ENCODE measurements at regions not wholly inside any gene's neighbourhood (a gene's known extent, or its start where the extent isn't known, plus 50 kb on each side); places are given as distances from the start of the nearest gene placed in this dataset.

DNA sequence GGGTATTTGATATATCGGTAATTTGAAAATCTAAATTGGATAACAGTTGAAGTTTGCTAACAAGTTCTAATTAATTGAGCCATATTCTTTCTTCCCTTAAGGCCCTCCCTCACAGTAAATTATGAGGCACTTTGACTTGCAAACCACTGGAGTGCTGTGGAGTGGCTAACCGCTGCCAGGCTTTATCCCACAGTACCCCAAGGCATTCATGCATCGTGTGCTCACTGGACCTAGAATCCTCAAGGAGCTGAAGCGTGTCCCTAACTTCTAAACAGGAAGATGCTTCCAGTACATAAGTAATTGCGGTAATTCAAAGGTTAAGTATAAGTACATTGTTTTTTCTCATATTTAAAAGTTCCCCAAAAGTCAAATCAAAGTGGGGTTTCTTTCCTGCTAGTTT, 499.9 kb downstream of the TFAP2A start:
- TF ChIP-seq, protein P1, sequence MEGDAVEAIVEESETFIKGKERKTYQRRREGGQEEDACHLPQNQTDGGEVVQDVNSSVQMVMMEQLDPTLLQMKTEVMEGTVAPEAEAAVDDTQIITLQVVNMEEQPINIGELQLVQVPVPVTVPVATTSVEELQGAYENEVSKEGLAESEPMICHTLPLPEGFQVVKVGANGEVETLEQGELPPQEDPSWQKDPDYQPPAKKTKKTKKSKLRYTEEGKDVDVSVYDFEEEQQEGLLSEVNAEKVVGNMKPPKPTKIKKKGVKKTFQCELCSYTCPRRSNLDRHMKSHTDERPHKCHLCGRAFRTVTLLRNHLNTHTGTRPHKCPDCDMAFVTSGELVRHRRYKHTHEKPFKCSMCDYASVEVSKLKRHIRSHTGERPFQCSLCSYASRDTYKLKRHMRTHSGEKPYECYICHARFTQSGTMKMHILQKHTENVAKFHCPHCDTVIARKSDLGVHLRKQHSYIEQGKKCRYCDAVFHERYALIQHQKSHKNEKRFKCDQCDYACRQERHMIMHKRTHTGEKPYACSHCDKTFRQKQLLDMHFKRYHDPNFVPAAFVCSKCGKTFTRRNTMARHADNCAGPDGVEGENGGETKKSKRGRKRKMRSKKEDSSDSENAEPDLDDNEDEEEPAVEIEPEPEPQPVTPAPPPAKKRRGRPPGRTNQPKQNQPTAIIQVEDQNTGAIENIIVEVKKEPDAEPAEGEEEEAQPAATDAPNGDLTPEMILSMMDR (IDR thresholded peaks at IDR 0.05; ENCODE audit: unreplicated experiment): no peak
- DNase-seq: no peak
- peaks cover 5% of the 10 kb centered on the region for H3K9me3 Mint-ChIP-seq (ENCODE audit: low read depth, unreplicated experiment)
- H3K27ac Mint-ChIP-seq (ENCODE audit: unreplicated experiment): no peak overlapping the region
- no peaks in the 10 kb centered on the region for H3K27me3 Mint-ChIP-seq (ENCODE audit: unreplicated experiment)
- H3K4me3 Mint-ChIP-seq (ENCODE audit: low read depth, unreplicated experiment): no peak overlapping the region
- H3K4me1 Mint-ChIP-seq (ENCODE audit: low read depth, unreplicated experiment): no peaks in the 10 kb centered on the region
- intact Hi-C loops (cut with micrococcal nuclease; ENCODE audit: unreplicated experiment): no loop called here
- H3K36me3 Mint-ChIP-seq (ENCODE audit: insufficient read depth, unreplicated experiment): no peaks in the 10 kb centered on the region
- BruUV-seq (replicated peaks): no TSS peak
- CTCF ChIA-PET: no interaction called here

GRCh38 chr6:9901376-9901775, 513.5 kb downstream of the TFAP2A start:
- Mint-ChIP-seq H3K4me3 (ENCODE audit: low read depth, unreplicated experiment) (no peak overlapping the region), H3K4me1 (ENCODE audit: low read depth, unreplicated experiment) (no peaks in the 10 kb centered on the region), H3K36me3 (ENCODE audit: insufficient read depth, unreplicated experiment) (no peaks in the 10 kb centered on the region), H3K27me3 (ENCODE audit: unreplicated experiment) (no peaks in the 10 kb centered on the region), H3K9me3 (ENCODE audit: low read depth, unreplicated experiment) (no peaks in the 10 kb centered on the region), H3K27ac (ENCODE audit: unreplicated experiment) (no peak overlapping the region)
- no peak for DNase-seq
- no TSS peak for BruUV-seq (replicated peaks)
- CTCF ChIA-PET: no interaction called here
- TF ChIP-seq, protein P1 (IDR thresholded peaks at IDR 0.05; ENCODE audit: unreplicated experiment): no peak
- intact Hi-C loops (cut with micrococcal nuclease; ENCODE audit: unreplicated experiment): no loop called here

DNA sequence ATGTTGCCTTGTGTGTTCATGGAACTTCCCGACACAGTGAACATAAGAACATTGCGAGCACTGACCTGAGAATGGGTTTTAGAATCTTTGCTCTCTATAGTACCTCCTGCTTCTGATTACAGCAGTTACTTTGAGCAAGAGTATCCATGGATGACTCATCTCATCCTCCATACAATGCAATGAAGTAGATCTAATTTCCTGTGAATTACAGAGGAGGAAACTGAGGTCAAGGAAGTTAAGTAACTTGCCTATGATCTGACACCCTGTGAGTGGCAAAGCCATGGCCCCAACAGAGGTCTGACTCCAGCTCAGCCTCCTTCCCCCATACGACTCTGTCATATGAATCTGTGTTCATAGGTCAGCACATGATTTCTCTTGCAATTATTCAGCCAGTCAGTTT, 518.1 kb downstream of the TFAP2A start:
- TF ChIP-seq, protein P1 (IDR thresholded peaks at IDR 0.05; ENCODE audit: unreplicated experiment): no peak
- intact Hi-C loops (cut with micrococcal nuclease; ENCODE audit: unreplicated experiment): no loop called here
- no peak for DNase-seq
- Mint-ChIP-seq H3K4me3 (ENCODE audit: low read depth, unreplicated experiment) (no peak overlapping the region), H3K9me3 (ENCODE audit: low read depth, unreplicated experiment) (no peaks in the 10 kb centered on the region), H3K27me3 (ENCODE audit: unreplicated experiment) (no peaks in the 10 kb centered on the region), H3K4me1 (ENCODE audit: low read depth, unreplicated experiment) (no peaks in the 10 kb centered on the region), H3K36me3 (ENCODE audit: insufficient read depth, unreplicated experiment) (no peaks in the 10 kb centered on the region), H3K27ac (ENCODE audit: unreplicated experiment) (no peak overlapping the region)
- CTCF ChIA-PET: no interaction called here
- BruUV-seq (replicated peaks): no TSS peak

GRCh38 chr6:9890893-9891292, 524.0 kb downstream of the TFAP2A start:
- CTCF ChIA-PET: no interaction called here
- TF ChIP-seq, protein P1 (IDR thresholded peaks at IDR 0.05; ENCODE audit: unreplicated experiment): no peak
- no peak overlapping the region for H3K27ac Mint-ChIP-seq (ENCODE audit: unreplicated experiment)
- no peaks in the 10 kb centered on the region for H3K27me3 Mint-ChIP-seq (ENCODE audit: unreplicated experiment)
- peaks cover 2% of the 10 kb centered on the region for H3K9me3 Mint-ChIP-seq (ENCODE audit: low read depth, unreplicated experiment)
- DNase-seq: no peak
- BruUV-seq (replicated peaks): no TSS peak
- no peaks in the 10 kb centered on the region for H3K36me3 Mint-ChIP-seq (ENCODE audit: insufficient read depth, unreplicated experiment)
- intact Hi-C loops (cut with micrococcal nuclease; ENCODE audit: unreplicated experiment): no loop called here
- H3K4me1 Mint-ChIP-seq (ENCODE audit: low read depth, unreplicated experiment): no peaks in the 10 kb centered on the region
- no peak overlapping the region for H3K4me3 Mint-ChIP-seq (ENCODE audit: low read depth, unreplicated experiment)

- DNase-seq: no peak
- TF ChIP-seq, protein P1 (IDR thresholded peaks at IDR 0.05; ENCODE audit: unreplicated experiment): no peak
- Mint-ChIP-seq H3K36me3 (ENCODE audit: insufficient read depth, unreplicated experiment) (no peaks in the 10 kb centered on the region), H3K9me3 (ENCODE audit: low read depth, unreplicated experiment) (peaks cover 2% of the 10 kb centered on the region), H3K4me1 (ENCODE audit: low read depth, unreplicated experiment) (no peaks in the 10 kb centered on the region), H3K27me3 (ENCODE audit: unreplicated experiment) (no peaks in the 10 kb centered on the region), H3K27ac (ENCODE audit: unreplicated experiment) (no peak overlapping the region), H3K4me3 (ENCODE audit: low read depth, unreplicated experiment) (no peak overlapping the region)
- BruUV-seq (replicated peaks): no TSS peak
- CTCF ChIA-PET: no interaction called here
- intact Hi-C loops (cut with micrococcal nuclease; ENCODE audit: unreplicated experiment): no loop called here
Observed at GRCh38 chr6:9890469-9890868, 524.4 kb downstream of the TFAP2A start.
